Keratinocyte (primary cell): ENCODE measurements at regions not wholly inside any gene's neighbourhood (a gene's known extent, or its start where the extent isn't known, plus 50 kb on each side); places are given as distances from the start of the nearest gene placed in this dataset.

Source experiments
- EZH2 ChIP-seq: IDR thresholded peaks from one replicate; pipeline ENCODE4 v1.6.1; 2012; ENCODE audit warnings: inconsistent platforms, mild to moderate bottlenecking, low read length, moderate library complexity
- TF ChIP-seq, protein P1 (sequence below), 3 experiments: IDR thresholded peaks in 1 of 3; conservative IDR thresholded peaks in 1 of 3; optimal IDR thresholded peaks in 1 of 3; 2 replicates in 2 of 3; 3 replicates in 1 of 3; pipeline versions ENCODE3 to v1.5.1; 2011; ENCODE audit warnings: low read length in 3 of 3, mild to moderate bottlenecking in 3 of 3, moderate library complexity in 2 of 3, control low read depth in 1 of 3, inconsistent platforms in 1 of 3; ENCODE audit not compliant: insufficient read depth in 2 of 3; ENCODE audit errors: extremely low read depth in 1 of 3

DNA sequence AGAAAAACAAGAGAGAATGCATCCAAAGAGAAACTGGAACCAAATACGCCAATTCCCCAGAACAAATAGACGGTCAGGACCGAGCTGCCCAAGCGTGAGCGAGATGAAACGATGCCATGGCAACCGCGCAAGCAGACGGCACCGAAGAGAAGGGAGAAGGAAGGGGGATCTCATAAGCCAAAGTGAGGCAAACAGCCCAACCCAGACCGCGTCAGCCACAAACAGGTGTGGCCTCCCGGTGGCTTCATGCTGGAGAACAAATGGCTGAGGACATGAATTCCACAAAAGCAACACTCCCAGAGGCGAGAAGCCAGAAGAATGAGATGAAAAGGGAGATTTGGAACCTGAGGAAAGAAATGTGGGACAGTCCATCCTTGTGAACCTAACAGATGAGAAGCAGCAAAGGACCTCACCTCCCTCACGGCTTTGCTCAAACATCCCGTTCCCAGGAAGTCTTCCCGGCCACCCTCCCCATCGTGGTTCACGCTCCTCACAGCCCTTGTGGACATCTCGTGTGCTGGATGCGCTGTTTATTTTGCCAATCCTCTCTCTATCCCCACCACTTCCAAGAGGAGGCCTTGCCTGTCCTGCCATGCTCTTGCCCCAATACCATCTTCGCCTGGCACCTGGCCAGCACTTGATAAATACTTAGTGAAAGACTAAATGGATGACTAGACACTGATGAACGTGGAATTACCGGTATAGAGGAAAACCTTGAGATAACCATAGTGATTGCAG, 89.1 kb upstream of the RTL6 start:
- TF ChIP-seq, protein P1, sequence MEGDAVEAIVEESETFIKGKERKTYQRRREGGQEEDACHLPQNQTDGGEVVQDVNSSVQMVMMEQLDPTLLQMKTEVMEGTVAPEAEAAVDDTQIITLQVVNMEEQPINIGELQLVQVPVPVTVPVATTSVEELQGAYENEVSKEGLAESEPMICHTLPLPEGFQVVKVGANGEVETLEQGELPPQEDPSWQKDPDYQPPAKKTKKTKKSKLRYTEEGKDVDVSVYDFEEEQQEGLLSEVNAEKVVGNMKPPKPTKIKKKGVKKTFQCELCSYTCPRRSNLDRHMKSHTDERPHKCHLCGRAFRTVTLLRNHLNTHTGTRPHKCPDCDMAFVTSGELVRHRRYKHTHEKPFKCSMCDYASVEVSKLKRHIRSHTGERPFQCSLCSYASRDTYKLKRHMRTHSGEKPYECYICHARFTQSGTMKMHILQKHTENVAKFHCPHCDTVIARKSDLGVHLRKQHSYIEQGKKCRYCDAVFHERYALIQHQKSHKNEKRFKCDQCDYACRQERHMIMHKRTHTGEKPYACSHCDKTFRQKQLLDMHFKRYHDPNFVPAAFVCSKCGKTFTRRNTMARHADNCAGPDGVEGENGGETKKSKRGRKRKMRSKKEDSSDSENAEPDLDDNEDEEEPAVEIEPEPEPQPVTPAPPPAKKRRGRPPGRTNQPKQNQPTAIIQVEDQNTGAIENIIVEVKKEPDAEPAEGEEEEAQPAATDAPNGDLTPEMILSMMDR (optimal IDR thresholded peaks at IDR 0.05 in 1 of 3, IDR thresholded peaks at IDR 0.05 in 1 of 3, conservative IDR thresholded peaks at IDR 0.05 in 1 of 3; ENCODE audit: extremely low read depth in 1 of 3, insufficient read depth in 2 of 3, low read length in 3 of 3): no peak
- no peak for TF ChIP-seq EZH2
